NT2/D1 (cell line): ENCODE measurements at regions not wholly inside any gene's neighbourhood (a gene's known extent, or its start where the extent isn't known, plus 50 kb on each side); places are given as distances from the start of the nearest gene placed in this dataset.
A peak's percentile ranks its signal among the peaks of the same experiment; 100 is the strongest.

Experiments
- DNase-seq: peaks from one replicate; pipeline ENCODE4 v3.0.0-alpha.2; 2011; ENCODE audit warnings: low read depth, low spot score
- H3K27me3 ChIP-seq: 2 replicates; pipeline ENCODE4 v1.6.0; 2011; ENCODE audit warnings: mild to moderate bottlenecking; ENCODE audit not compliant: insufficient read length, insufficient read depth
- H3K36me3 ChIP-seq: 2 replicates; pipeline ENCODE4 v1.6.1; 2011; ENCODE audit warnings: mild to moderate bottlenecking, low read length, mixed read lengths; ENCODE audit not compliant: insufficient read depth, insufficient read length
- H3K4me1 ChIP-seq: 2 replicates; pipeline ENCODE4 v1.5.1; 2011; ENCODE audit not compliant: insufficient read depth, insufficient read length
- H3K4me3 ChIP-seq: 2 replicates; pipeline ENCODE4 v1.5.1; 2011; ENCODE audit warnings: low read depth; ENCODE audit not compliant: insufficient read length
- H3K9ac ChIP-seq: 2 replicates; pipeline ENCODE4 v1.6.0; 2011; ENCODE audit warnings: low read depth; ENCODE audit not compliant: insufficient read length
- H3K9me3 ChIP-seq: 2 replicates; pipeline ENCODE4 v1.5.1; 2011; ENCODE audit warnings: mild to moderate bottlenecking, low read length; ENCODE audit not compliant: insufficient read depth
- SUZ12 ChIP-seq: IDR thresholded peaks from 2 replicates; pipeline ENCODE4 v1.6.1; 2011; ENCODE audit not compliant: insufficient read length, insufficient read depth; ENCODE audit errors: extremely low read depth
- YY1 ChIP-seq: IDR thresholded peaks from 2 replicates; pipeline ENCODE4 v1.6.1; 2011; ENCODE audit not compliant: insufficient read length, insufficient read depth
- ZNF274 ChIP-seq: IDR thresholded peaks from 2 replicates; pipeline ENCODE4 v1.6.1; 2011; ENCODE audit warnings: mild to moderate bottlenecking, low read depth, low read length

- Histone ChIP-seq H3K9ac (no peak overlapping the region), H3K4me1 (no peaks in the 10 kb centered on the region), H3K36me3 (no peaks in the 10 kb centered on the region), H3K9me3 (no peaks in the 10 kb centered on the region), H3K27me3 (no peaks in the 10 kb centered on the region), H3K4me3 (no peak overlapping the region)
- TF ChIP-seq ZNF274, result no peak
- TF ChIP-seq YY1, result no peak
- no peak for TF ChIP-seq SUZ12
- no peak for DNase-seq
Observed at GRCh38 chr3:189100866-189101265, 70.9 kb upstream of the TPRG1 start.

DNA sequence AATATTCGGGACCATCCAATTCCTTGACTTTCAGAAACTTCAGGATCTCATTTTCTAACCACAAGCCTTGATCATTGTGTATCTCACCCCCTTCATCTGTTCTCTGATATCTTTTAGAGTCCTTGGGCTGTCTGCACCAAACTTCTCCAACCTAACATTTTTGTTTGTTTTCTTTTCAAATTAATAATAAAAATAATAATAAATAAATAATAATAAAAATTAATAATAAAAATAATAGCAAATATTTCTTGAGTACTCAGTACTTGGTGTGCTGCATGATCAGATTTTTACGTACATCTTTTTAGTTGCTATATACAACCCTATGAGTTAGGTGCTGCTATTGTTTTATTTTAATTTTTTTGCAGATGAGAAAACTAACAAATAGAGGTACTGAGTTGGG is 70.2 kb upstream of the TPRG1 start:
- Histone ChIP-seq H3K36me3 (no peaks in the 10 kb centered on the region), H3K9ac (no peak overlapping the region), H3K9me3 (no peaks in the 10 kb centered on the region), H3K4me1 (no peaks in the 10 kb centered on the region), H3K27me3 (no peaks in the 10 kb centered on the region), H3K4me3 (no peak overlapping the region)
- no peak for TF ChIP-seq ZNF274
- no peak for DNase-seq

GRCh38 chr3:189103208-189103607 is 68.6 kb upstream of the TPRG1 start:
- Histone ChIP-seq H3K9ac (no peak overlapping the region), H3K9me3 (no peaks in the 10 kb centered on the region), H3K36me3 (no peaks in the 10 kb centered on the region), H3K4me1 (no peaks in the 10 kb centered on the region), H3K27me3 (no peaks in the 10 kb centered on the region), H3K4me3 (no peak overlapping the region)
- DNase-seq, result no peak
- TF ChIP-seq SUZ12 (no peak), YY1 (no peak), ZNF274 (no peak)

- no peak for TF ChIP-seq SUZ12
- no peak for TF ChIP-seq YY1
- TF ChIP-seq ZNF274, result no peak
- no peak for DNase-seq
- no peak overlapping the region for H3K4me3 ChIP-seq
Observed at GRCh38 chr3:189108067-189108466, 63.7 kb upstream of the TPRG1 start.

GRCh38 chr3:189108735-189109134 is 63.0 kb upstream of the TPRG1 start:
- Histone ChIP-seq H3K9me3 (no peaks in the 10 kb centered on the region), H3K27me3 (no peaks in the 10 kb centered on the region), H3K4me3 (no peak overlapping the region), H3K9ac (no peak overlapping the region), H3K4me1 (no peaks in the 10 kb centered on the region), H3K36me3 (no peaks in the 10 kb centered on the region)
- TF ChIP-seq YY1 (no peak), ZNF274 (no peak), SUZ12 (no peak)
- DNase-seq, result peak; percentile 6

More at GRCh38 chr3:189108067-189108466, 63.7 kb upstream of the TPRG1 start:
- H3K36me3 ChIP-seq, result no peaks in the 10 kb centered on the region
- no peaks in the 10 kb centered on the region for H3K4me1 ChIP-seq
- no peak overlapping the region for H3K9ac ChIP-seq
- no peaks in the 10 kb centered on the region for H3K9me3 ChIP-seq
- H3K27me3 ChIP-seq, result no peaks in the 10 kb centered on the region

DNA sequence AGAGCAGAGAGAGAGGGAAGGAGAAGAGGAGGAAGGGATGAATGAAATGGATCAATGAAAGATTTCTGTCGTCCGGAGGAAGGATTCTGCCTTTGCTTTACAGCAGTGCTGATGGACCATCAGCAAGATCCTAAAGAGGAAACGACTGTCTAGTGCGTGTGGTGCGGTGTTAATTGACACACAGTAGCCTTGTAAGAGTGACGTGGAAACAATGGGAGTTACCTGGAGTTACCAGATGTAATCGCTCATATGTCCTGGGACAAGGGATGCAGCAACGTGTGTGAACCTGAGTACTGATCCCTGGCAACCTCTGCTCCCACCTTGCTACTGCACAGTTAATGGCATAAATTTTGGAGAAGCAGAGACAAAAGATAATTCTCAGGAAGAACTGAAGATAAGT is 62.6 kb upstream of the TPRG1 start:
- no peaks in the 10 kb centered on the region for H3K4me1 ChIP-seq
- no peaks in the 10 kb centered on the region for H3K9me3 ChIP-seq
- H3K36me3 ChIP-seq, result no peaks in the 10 kb centered on the region
- DNase-seq, result no peak
- no peak overlapping the region for H3K4me3 ChIP-seq
- TF ChIP-seq YY1 (no peak), SUZ12 (no peak), ZNF274 (no peak)
- no peaks in the 10 kb centered on the region for H3K27me3 ChIP-seq
- no peak overlapping the region for H3K9ac ChIP-seq

- no peak overlapping the region for H3K4me3 ChIP-seq
- H3K27me3 ChIP-seq, result no peaks in the 10 kb centered on the region
- H3K4me1 ChIP-seq, result no peaks in the 10 kb centered on the region
- no peak for DNase-seq
- TF ChIP-seq ZNF274 (no peak), SUZ12 (no peak), YY1 (no peak)
- H3K36me3 ChIP-seq, result no peaks in the 10 kb centered on the region
- peaks cover 12% of the 10 kb centered on the region; the same call in 1 of the 2 replicates for H3K9me3 ChIP-seq
- no peak overlapping the region for H3K9ac ChIP-seq
Observed at GRCh38 chr3:189117087-189117486, 54.7 kb upstream of the TPRG1 start.

- no peak overlapping the region for H3K9ac ChIP-seq
- TF ChIP-seq SUZ12 (no peak), YY1 (no peak)
- no peaks in the 10 kb centered on the region for H3K36me3 ChIP-seq
- H3K4me1 ChIP-seq, result no peaks in the 10 kb centered on the region
- peaks cover 12% of the 10 kb centered on the region; the same call in 1 of the 2 replicates for H3K9me3 ChIP-seq
- no peaks in the 10 kb centered on the region for H3K27me3 ChIP-seq
- H3K4me3 ChIP-seq, result no peak overlapping the region
- no peak for DNase-seq
Observed at GRCh38 chr3:189118896-189119295, 52.9 kb upstream of the TPRG1 start.
